A549 (cell line): ENCODE measurements at regions not wholly inside any gene's neighbourhood (a gene's known extent, or its start where the extent isn't known, plus 50 kb on each side); places are given as distances from the start of the nearest gene placed in this dataset.

Experiments
- ATAC-seq, 2 experiments: fragments of 200-7000 bp in 1 of 2; fragments of >200 bp in 1 of 2; cut with Nextera tagmentation in 1 of 2; cut with Tn5 transposase in 1 of 2; 3 replicates each; pipeline versions ENCODE4 v1.8.0 to v1.9.1; 2018 to 2020; ENCODE audit warnings: mild to moderate bottlenecking in 1 of 2, moderate library complexity in 1 of 2
- CTCF ChIA-PET: fragments of 300-600 bp; sonication (Branson Sonifier 250); formaldehyde crosslinking; extraction: SDS; loops from one replicate; lab custom pipeline; 2021; ENCODE audit warnings: antibody characterized with exemption, inconsistent platforms; lab: Yijun Ruan, JAX
- POLR2A ChIA-PET: fragments of 350-600 bp; formaldehyde crosslinking; extraction: SDS; loops from one replicate; lab custom pipeline; 2021; ENCODE audit warnings: antibody characterized with exemption, inconsistent platforms; lab: Yijun Ruan, JAX
- DNase-seq, 2 experiments: peaks; one replicate each; pipeline versions ENCODE4 v3.0.0 to v3.0.0-alpha.2; 2011 to 2016; ENCODE audit warnings: low read depth in 1 of 2, low spot score in 1 of 2
- FAIRE-seq: peaks from 2 replicates; lab custom pipeline; 2011; peaks lifted over from hg19 to GRCh38; lab: Jason Lieb, UNC
- H3K27ac ChIP-seq, 2 experiments: fragments of >200 bp; sonication (Bioruptor Twin); formaldehyde crosslinking; 3 replicates each; pipeline ENCODE4 v1.5.1; 2016 to 2017
- H3K4me1 ChIP-seq: fragments of >200 bp; sonication (Bioruptor Twin); formaldehyde crosslinking; 3 replicates; pipeline ENCODE4 v1.6.1; 2016
- H3K4me2 ChIP-seq: fragments of >200 bp; sonication (Bioruptor Twin); formaldehyde crosslinking; 3 replicates; pipeline ENCODE4 v1.6.1; 2016
- H3K4me3 ChIP-seq: fragments of >200 bp; sonication (Bioruptor Twin); formaldehyde crosslinking; 3 replicates; pipeline ENCODE4 v1.5.1; 2016
- H3K9me3 ChIP-seq: fragments of >200 bp; sonication (Bioruptor Twin); formaldehyde crosslinking; 3 replicates; pipeline ENCODE4 v1.6.1; 2016
- BHLHE40 ChIP-seq: IDR thresholded peaks from 2 replicates; pipeline ENCODE4 v1.6.1; 2012; ENCODE audit warnings: low read depth, low read length, inconsistent platforms
- CBX2 ChIP-seq: fragments of 200-600 bp; sonication (generic); IDR thresholded peaks from 2 replicates; pipeline ENCODE4 v1.6.1; 2016; ENCODE audit warnings: low read depth, mild to moderate bottlenecking, borderline replicate concordance
- CBX8 ChIP-seq: fragments of 200-600 bp; sonication (generic); IDR thresholded peaks from 2 replicates; pipeline ENCODE4 v1.6.1; 2016
- EHF ChIP-seq: fragments of 250-450 bp; sonication (Bioruptor Pico); IDR thresholded peaks from 2 replicates; pipeline ENCODE4 v1.5.0; 2020; ENCODE audit warnings: mild to moderate bottlenecking
- FOSB ChIP-seq: fragments of 250-450 bp; sonication (Bioruptor Pico); IDR thresholded peaks from 2 replicates; pipeline ENCODE4 v1.5.0; 2020; ENCODE audit warnings: mild to moderate bottlenecking, moderate library complexity
- FOXS1 ChIP-seq: fragments of 250-450 bp; sonication (Bioruptor Pico); IDR thresholded peaks from 2 replicates; pipeline ENCODE4 v1.5.0; 2020; ENCODE audit warnings: mild to moderate bottlenecking, moderate library complexity
- GATA3 ChIP-seq: IDR thresholded peaks from 2 replicates; pipeline ENCODE4 v1.6.1; 2012; ENCODE audit warnings: borderline replicate concordance
- HOXB13 ChIP-seq: fragments of 250-450 bp; sonication (Bioruptor Pico); IDR thresholded peaks from 2 replicates; pipeline ENCODE4 v1.5.0; 2020; ENCODE audit warnings: low read depth, mild to moderate bottlenecking, moderate library complexity
- HOXB5 ChIP-seq: fragments of 250-450 bp; sonication (Bioruptor Pico); IDR thresholded peaks from 2 replicates; pipeline ENCODE4 v1.5.0; 2020; ENCODE audit warnings: mild to moderate bottlenecking, moderate library complexity
- JUNB ChIP-seq: fragments of >200 bp; sonication (Bioruptor Twin); formaldehyde crosslinking; IDR thresholded peaks from 2 replicates; pipeline ENCODE4 v1.6.1; 2016
- KDM1A ChIP-seq: fragments of 200-600 bp; sonication (generic); IDR thresholded peaks from 2 replicates; pipeline ENCODE4 v1.6.1; 2016; ENCODE audit warnings: low read depth, mild to moderate bottlenecking
- MAFK ChIP-seq: fragments of 450-650 bp; IDR thresholded peaks from 2 replicates; pipeline ENCODE4 v1.6.1; 2014; ENCODE audit not compliant: partially characterized antibody
- NFE2L2 ChIP-seq: fragments of 150-350 bp; conservative IDR thresholded peaks from 2 replicates; pipeline ENCODE4 v1.6.1; 2014; ENCODE audit warnings: low read length
- NR3C1 ChIP-seq: fragments of >200 bp; sonication (Bioruptor Twin); formaldehyde crosslinking; IDR thresholded peaks from 3 replicates; pipeline ENCODE4 v1.6.1; 2017
- POLR2A ChIP-seq: IDR thresholded peaks from 2 replicates; pipeline ENCODE4 v1.6.1; 2012; ENCODE audit warnings: mild to moderate bottlenecking, low read length
- RCOR1 ChIP-seq: fragments of 150-350 bp; IDR thresholded peaks from 2 replicates; pipeline ENCODE4 v1.6.1; 2014; ENCODE audit warnings: antibody characterized with exemption, low read length, low read depth
- RNF2 ChIP-seq: fragments of 200-600 bp; sonication (generic); IDR thresholded peaks from 2 replicates; pipeline ENCODE4 v1.6.1; 2016; ENCODE audit warnings: low read depth, mild to moderate bottlenecking, antibody characterized with exemption, moderate library complexity, borderline replicate concordance
- SMC3 ChIP-seq: fragments of >200 bp; sonication (Bioruptor Twin); formaldehyde crosslinking; IDR thresholded peaks from 3 replicates; pipeline ENCODE4 v1.6.1; 2018; ENCODE audit warnings: inconsistent platforms
- SREBF2 ChIP-seq: fragments of 450-650 bp; IDR thresholded peaks from 2 replicates; pipeline ENCODE4 v1.6.1; 2014; ENCODE audit warnings: mild to moderate bottlenecking, moderate library complexity
- TFCP2L1 ChIP-seq: fragments of 250-450 bp; sonication (Bioruptor Pico); IDR thresholded peaks from 2 replicates; pipeline ENCODE4 v1.5.0; 2021; ENCODE audit warnings: mild to moderate bottlenecking
- TP53 ChIP-seq: fragments of 250-450 bp; sonication (Bioruptor Pico); IDR thresholded peaks from 2 replicates; pipeline ENCODE4 v1.5.0; 2021; ENCODE audit warnings: mild to moderate bottlenecking, moderate library complexity
- ZC3H11A ChIP-seq: fragments of 450-650 bp; IDR thresholded peaks from 2 replicates; pipeline ENCODE4 v1.6.1; 2014; ENCODE audit warnings: antibody characterized with exemption, mild to moderate bottlenecking
- ZFP36 ChIP-seq: fragments of 450-650 bp; IDR thresholded peaks from 2 replicates; pipeline ENCODE4 v1.6.1; 2014; ENCODE audit warnings: borderline replicate concordance; ENCODE audit not compliant: partially characterized antibody
- ZNF302 ChIP-seq: fragments of 250-450 bp; sonication (Bioruptor Pico); IDR thresholded peaks from 2 replicates; pipeline ENCODE4 v1.9.0; 2021; ENCODE audit warnings: inconsistent platforms, mild to moderate bottlenecking, moderate library complexity
- WGBS: methylation state at CpG from one replicate; pipeline ENCODE4 v1.1.6; 2017; ENCODE audit errors: missing lambda C conversion rate; 5-methylcytosine and 5-hydroxymethylcytosine counted together
- TF ChIP-seq, protein P1 (sequence below): IDR thresholded peaks from 2 replicates; pipeline ENCODE4 v1.6.1; 2012
- TF ChIP-seq, protein P2 (sequence below): IDR thresholded peaks from 2 replicates; pipeline ENCODE4 v1.6.1; 2012
- TF ChIP-seq, protein P3 (sequence below): fragments of >200 bp; sonication (Bioruptor Twin); formaldehyde crosslinking; IDR thresholded peaks from 3 replicates; pipeline ENCODE4 v1.6.1; 2016
- TF ChIP-seq, protein P4 (sequence below): fragments of >200 bp; sonication (Bioruptor Twin); formaldehyde crosslinking; IDR thresholded peaks from 3 replicates; pipeline ENCODE4 v1.5.1; 2016
- TF ChIP-seq, protein P5 (sequence below): fragments of 200-600 bp; sonication (generic); IDR thresholded peaks from 2 replicates; pipeline ENCODE4 v1.6.1; 2016; ENCODE audit warnings: antibody characterized with exemption, mild to moderate bottlenecking, moderate library complexity
- TF ChIP-seq, protein P6 (sequence below): IDR thresholded peaks from 2 replicates; pipeline ENCODE4 v1.6.1; 2012; ENCODE audit warnings: low read depth, borderline replicate concordance

DNA sequence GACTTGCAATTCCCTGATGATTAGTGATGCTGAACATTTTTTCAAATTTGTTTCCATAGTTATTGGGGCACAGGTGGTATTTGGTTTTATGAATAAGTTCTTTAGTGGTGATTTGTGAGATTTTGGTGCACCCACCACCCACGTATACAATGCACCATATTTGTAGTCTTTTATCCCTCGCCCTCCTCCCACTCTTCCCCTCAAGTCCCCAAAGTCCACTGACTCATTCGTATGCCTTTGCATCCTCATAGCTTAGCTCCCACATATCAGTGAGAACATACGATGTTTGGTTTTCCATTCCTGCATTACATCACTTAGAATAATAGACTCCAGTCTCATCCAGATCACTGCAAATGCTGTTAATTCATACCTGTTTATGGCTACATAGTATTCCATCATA is 167.3 kb downstream of the MYLK4 start:
- Histone ChIP-seq H3K4me1 (no peaks in the 10 kb centered on the region), H3K9me3 (no peaks in the 10 kb centered on the region), H3K4me2 (no peak overlapping the region), H3K27ac (no peak overlapping the region), H3K4me3 (no peak overlapping the region)
- ChIA-PET POLR2A (no interaction called here), CTCF (no interaction called here)
- WGBS, result 49% methylated on average over 4 of the region's 4 CpGs
- ATAC-seq (no peak), DNase-seq (no peak), FAIRE-seq (no peak)
- TF ChIP-seq RNF2 (no peak), SMC3 (no peak), FOSB (CRISPR knock-in tag) (no peak), TP53 (CRISPR knock-in tag) (no peak), NR3C1 (no peak), FOXS1 (CRISPR knock-in tag) (no peak), CBX8 (no peak)
- TF ChIP-seq, protein P1, sequence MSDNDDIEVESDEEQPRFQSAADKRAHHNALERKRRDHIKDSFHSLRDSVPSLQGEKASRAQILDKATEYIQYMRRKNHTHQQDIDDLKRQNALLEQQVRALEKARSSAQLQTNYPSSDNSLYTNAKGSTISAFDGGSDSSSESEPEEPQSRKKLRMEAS, result no peak
- TF ChIP-seq, protein P2, sequence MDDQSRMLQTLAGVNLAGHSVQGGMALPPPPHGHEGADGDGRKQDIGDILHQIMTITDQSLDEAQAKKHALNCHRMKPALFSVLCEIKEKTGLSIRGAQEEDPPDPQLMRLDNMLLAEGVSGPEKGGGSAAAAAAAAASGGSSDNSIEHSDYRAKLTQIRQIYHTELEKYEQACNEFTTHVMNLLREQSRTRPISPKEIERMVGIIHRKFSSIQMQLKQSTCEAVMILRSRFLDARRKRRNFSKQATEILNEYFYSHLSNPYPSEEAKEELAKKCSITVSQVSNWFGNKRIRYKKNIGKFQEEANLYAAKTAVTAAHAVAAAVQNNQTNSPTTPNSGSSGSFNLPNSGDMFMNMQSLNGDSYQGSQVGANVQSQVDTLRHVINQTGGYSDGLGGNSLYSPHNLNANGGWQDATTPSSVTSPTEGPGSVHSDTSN, result no peak

DNA sequence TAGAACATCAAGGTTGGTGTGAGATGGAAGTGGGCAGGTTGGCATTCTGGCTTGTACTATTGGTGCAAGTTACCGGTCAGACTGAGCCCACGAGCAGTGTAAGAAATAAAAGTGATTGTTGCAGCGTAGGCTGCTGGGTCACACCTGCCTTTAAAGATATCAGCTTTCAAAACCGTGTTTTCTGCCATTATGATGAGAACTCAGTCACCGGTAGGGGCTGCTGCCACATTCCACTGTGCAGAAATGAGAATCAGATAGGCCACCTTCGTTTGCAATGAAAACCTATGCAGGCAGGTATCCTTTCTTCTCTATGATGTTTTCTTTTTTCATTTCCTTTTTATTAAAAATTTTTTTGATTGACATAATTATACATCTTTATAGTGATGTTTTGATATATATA is 168.5 kb downstream of the MYLK4 start:
- no peaks in the 10 kb centered on the region for H3K4me1 ChIP-seq
- CTCF ChIA-PET, result no interaction called here

DNA sequence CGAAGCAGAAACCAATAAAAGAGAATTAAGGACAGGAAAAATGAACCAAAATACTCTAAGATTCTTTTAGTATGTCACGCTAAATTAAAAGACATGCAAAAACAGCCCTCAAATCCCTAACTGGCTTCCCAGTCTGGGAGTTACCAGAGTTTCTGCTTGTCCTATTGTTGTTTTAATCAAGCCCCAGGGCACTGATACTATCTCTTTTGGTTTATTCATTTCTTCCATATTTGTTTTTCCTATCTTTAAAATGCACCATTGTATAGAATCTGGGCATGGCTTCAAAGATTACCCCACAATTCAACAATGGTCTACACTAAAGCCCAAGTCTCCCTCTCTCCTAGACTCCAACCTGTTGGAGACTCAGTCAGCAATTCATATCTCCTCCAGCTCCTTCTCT is 169.1 kb downstream of the MYLK4 start:
- FAIRE-seq (no peak), ATAC-seq (no peak), DNase-seq (no peak)
- CTCF ChIA-PET, result no interaction called here
- POLR2A ChIA-PET, result no interaction called here
- no peaks in the 10 kb centered on the region for H3K9me3 ChIP-seq
- no peak overlapping the region for H3K4me2 ChIP-seq
- WGBS, result 91% methylated on average over 2 of the region's 2 CpGs
- no peaks in the 10 kb centered on the region for H3K4me1 ChIP-seq
- no peak overlapping the region for H3K4me3 ChIP-seq
- H3K27ac ChIP-seq, result no peak overlapping the region
- TF ChIP-seq SREBF2, result no peak
- no peak for TF ChIP-seq BHLHE40
- no peak for TF ChIP-seq HOXB13 (CRISPR knock-in tag)
- no peak for TF ChIP-seq TFCP2L1 (CRISPR knock-in tag)
- TF ChIP-seq HOXB5 (CRISPR knock-in tag), result no peak
- TF ChIP-seq, protein P3, sequence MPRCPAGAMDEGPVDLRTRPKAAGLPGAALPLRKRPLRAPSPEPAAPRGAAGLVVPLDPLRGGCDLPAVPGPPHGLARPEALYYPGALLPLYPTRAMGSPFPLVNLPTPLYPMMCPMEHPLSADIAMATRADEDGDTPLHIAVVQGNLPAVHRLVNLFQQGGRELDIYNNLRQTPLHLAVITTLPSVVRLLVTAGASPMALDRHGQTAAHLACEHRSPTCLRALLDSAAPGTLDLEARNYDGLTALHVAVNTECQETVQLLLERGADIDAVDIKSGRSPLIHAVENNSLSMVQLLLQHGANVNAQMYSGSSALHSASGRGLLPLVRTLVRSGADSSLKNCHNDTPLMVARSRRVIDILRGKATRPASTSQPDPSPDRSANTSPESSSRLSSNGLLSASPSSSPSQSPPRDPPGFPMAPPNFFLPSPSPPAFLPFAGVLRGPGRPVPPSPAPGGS, result no peak
- no peak for TF ChIP-seq NR3C1
- no peak for TF ChIP-seq MAFK
- no peak for TF ChIP-seq POLR2A
- no peak for TF ChIP-seq EHF (CRISPR knock-in tag)
- TF ChIP-seq, protein P4, sequence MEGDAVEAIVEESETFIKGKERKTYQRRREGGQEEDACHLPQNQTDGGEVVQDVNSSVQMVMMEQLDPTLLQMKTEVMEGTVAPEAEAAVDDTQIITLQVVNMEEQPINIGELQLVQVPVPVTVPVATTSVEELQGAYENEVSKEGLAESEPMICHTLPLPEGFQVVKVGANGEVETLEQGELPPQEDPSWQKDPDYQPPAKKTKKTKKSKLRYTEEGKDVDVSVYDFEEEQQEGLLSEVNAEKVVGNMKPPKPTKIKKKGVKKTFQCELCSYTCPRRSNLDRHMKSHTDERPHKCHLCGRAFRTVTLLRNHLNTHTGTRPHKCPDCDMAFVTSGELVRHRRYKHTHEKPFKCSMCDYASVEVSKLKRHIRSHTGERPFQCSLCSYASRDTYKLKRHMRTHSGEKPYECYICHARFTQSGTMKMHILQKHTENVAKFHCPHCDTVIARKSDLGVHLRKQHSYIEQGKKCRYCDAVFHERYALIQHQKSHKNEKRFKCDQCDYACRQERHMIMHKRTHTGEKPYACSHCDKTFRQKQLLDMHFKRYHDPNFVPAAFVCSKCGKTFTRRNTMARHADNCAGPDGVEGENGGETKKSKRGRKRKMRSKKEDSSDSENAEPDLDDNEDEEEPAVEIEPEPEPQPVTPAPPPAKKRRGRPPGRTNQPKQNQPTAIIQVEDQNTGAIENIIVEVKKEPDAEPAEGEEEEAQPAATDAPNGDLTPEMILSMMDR, result no peak
- no peak for TF ChIP-seq GATA3
- TF ChIP-seq JUNB, result no peak
- TF ChIP-seq NFE2L2, result no peak
- no peak for TF ChIP-seq ZFP36

More for the DNA sequence above, 168.5 kb downstream of the MYLK4 start:
- 56% methylated on average over 6 of the region's 6 CpGs for WGBS
- DNase-seq, result no peak
- TF ChIP-seq NR3C1, result no peak
- no peak for TF ChIP-seq ZC3H11A
- TF ChIP-seq FOXS1 (CRISPR knock-in tag), result no peak
- no peak for TF ChIP-seq HOXB13 (CRISPR knock-in tag)
- TF ChIP-seq JUNB, result no peak
- TF ChIP-seq CBX2, result no peak
- TF ChIP-seq, protein P5, sequence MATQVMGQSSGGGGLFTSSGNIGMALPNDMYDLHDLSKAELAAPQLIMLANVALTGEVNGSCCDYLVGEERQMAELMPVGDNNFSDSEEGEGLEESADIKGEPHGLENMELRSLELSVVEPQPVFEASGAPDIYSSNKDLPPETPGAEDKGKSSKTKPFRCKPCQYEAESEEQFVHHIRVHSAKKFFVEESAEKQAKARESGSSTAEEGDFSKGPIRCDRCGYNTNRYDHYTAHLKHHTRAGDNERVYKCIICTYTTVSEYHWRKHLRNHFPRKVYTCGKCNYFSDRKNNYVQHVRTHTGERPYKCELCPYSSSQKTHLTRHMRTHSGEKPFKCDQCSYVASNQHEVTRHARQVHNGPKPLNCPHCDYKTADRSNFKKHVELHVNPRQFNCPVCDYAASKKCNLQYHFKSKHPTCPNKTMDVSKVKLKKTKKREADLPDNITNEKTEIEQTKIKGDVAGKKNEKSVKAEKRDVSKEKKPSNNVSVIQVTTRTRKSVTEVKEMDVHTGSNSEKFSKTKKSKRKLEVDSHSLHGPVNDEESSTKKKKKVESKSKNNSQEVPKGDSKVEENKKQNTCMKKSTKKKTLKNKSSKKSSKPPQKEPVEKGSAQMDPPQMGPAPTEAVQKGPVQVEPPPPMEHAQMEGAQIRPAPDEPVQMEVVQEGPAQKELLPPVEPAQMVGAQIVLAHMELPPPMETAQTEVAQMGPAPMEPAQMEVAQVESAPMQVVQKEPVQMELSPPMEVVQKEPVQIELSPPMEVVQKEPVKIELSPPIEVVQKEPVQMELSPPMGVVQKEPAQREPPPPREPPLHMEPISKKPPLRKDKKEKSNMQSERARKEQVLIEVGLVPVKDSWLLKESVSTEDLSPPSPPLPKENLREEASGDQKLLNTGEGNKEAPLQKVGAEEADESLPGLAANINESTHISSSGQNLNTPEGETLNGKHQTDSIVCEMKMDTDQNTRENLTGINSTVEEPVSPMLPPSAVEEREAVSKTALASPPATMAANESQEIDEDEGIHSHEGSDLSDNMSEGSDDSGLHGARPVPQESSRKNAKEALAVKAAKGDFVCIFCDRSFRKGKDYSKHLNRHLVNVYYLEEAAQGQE, result no peak
- no peak for TF ChIP-seq ZNF302 (CRISPR knock-in tag)
- TF ChIP-seq KDM1A, result no peak
- no peak for TF ChIP-seq RCOR1
- TF ChIP-seq, protein P6, sequence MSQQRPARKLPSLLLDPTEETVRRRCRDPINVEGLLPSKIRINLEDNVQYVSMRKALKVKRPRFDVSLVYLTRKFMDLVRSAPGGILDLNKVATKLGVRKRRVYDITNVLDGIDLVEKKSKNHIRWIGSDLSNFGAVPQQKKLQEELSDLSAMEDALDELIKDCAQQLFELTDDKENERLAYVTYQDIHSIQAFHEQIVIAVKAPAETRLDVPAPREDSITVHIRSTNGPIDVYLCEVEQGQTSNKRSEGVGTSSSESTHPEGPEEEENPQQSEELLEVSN, result no peak
- no peak for FAIRE-seq
- H3K4me2 ChIP-seq, result no peak overlapping the region
- no peaks in the 10 kb centered on the region for H3K9me3 ChIP-seq
- no peak for ATAC-seq
- POLR2A ChIA-PET, result no interaction called here
- no peak overlapping the region for H3K27ac ChIP-seq
- H3K4me3 ChIP-seq, result no peak overlapping the region
